ENCODE measurements at regions not wholly inside any gene's neighbourhood (a gene's known extent, or its start where the extent isn't known, plus 50 kb on each side); places are given as distances from the start of the nearest gene placed in this dataset.

GRCh38 chr21:35226328-35226727 is 177.2 kb upstream of the RUNX1 start:
- TF ChIP-seq CTCF (IDR thresholded peaks at IDR 0.05) = no peak
- TF ChIP-seq SIN3A (IDR thresholded peaks at IDR 0.05; ENCODE audit: borderline replicate concordance, insufficient read depth, low read depth, low read length) = no peak
- no peak for TF ChIP-seq TCF7L2 (IDR thresholded peaks at IDR 0.05; ENCODE audit: low read depth, low read length)
- no peak for TF ChIP-seq POLR2AphosphoS5 (IDR thresholded peaks at IDR 0.05; ENCODE audit: low read depth, low read length)
- no peak for TF ChIP-seq REST (IDR thresholded peaks at IDR 0.05; ENCODE audit: insufficient read depth in 1 of 2, low read depth in 2 of 2, low read length in 1 of 2)
